ENCODE measurements at regions not wholly inside any gene's neighbourhood (a gene's known extent, or its start where the extent isn't known, plus 50 kb on each side); places are given as distances from the start of the nearest gene placed in this dataset.

GRCh38 chr3:107884028-107884427 is 206.8 kb downstream of the CD47 start:
- Histone ChIP-seq H3K4me3 (ENCODE audit: low read depth, low read length, poor library complexity, severe bottlenecking) (no peak overlapping the region), H3K27ac (ENCODE audit: low read depth, low read length, poor library complexity, severe bottlenecking) (no peak overlapping the region), H3K79me2 (ENCODE audit: insufficient read depth, low read depth, low read length) (no peaks in the 10 kb centered on the region), H3K4me1 (ENCODE audit: insufficient read depth, low read length, poor library complexity, severe bottlenecking) (no peaks in the 10 kb centered on the region), H3K36me3 (ENCODE audit: insufficient read depth, low read length) (no peaks in the 10 kb centered on the region), H4K20me1 (ENCODE audit: insufficient read depth, low read length) (no peaks in the 10 kb centered on the region), H3K9me2 (ENCODE audit: insufficient read depth, low read length) (no peaks in the 10 kb centered on the region), H3K9me3 (ENCODE audit: low read length) (no peaks in the 10 kb centered on the region), H2AFZ (ENCODE audit: low read length) (no peak overlapping the region), H3K4me2 (ENCODE audit: low read length) (no peak overlapping the region)
- intact Hi-C loops (cut with micrococcal nuclease; ENCODE audit: unreplicated experiment), result no loop called here
- ChIA-PET POLR2A (interaction anchor here (0.7 to 1.4 kb wide), 2 partner anchors 21 to 43 kb away, joined by 3 read pairs; no protein-coding TSS in a partner anchor), CTCF (ENCODE audit: unreplicated experiment) (no interaction called here)
- BruUV-seq (replicated peaks), result no TSS peak
- TF ChIP-seq CTCF (conservative IDR thresholded peaks at IDR 0.05; ENCODE audit: low read length) (no peak), EZH2phosphoT487 (IDR thresholded peaks at IDR 0.05; ENCODE audit: borderline replicate concordance, low read depth, low read length) (no peak)
- no peak for DNase-seq (ENCODE audit: low spot score)

GRCh38 chr3:107882881-107883280 is 207.9 kb downstream of the CD47 start:
- Histone ChIP-seq H3K27ac (ENCODE audit: low read depth, low read length, poor library complexity, severe bottlenecking) (no peak overlapping the region), H2AFZ (ENCODE audit: low read length) (no peak overlapping the region), H4K20me1 (ENCODE audit: insufficient read depth, low read length) (no peaks in the 10 kb centered on the region), H3K36me3 (ENCODE audit: insufficient read depth, low read length) (no peaks in the 10 kb centered on the region), H3K79me2 (ENCODE audit: insufficient read depth, low read depth, low read length) (no peaks in the 10 kb centered on the region), H3K9me2 (ENCODE audit: insufficient read depth, low read length) (no peaks in the 10 kb centered on the region), H3K4me2 (ENCODE audit: low read length) (no peak overlapping the region), H3K9me3 (ENCODE audit: low read length) (no peaks in the 10 kb centered on the region), H3K4me1 (ENCODE audit: insufficient read depth, low read length, poor library complexity, severe bottlenecking) (no peaks in the 10 kb centered on the region), H3K4me3 (ENCODE audit: low read depth, low read length, poor library complexity, severe bottlenecking) (no peak overlapping the region)
- intact Hi-C loops (cut with micrococcal nuclease; ENCODE audit: unreplicated experiment), result no loop called here
- no TSS peak for BruUV-seq (replicated peaks)
- ChIA-PET CTCF (ENCODE audit: unreplicated experiment) (no interaction called here), POLR2A (no interaction called here)
- TF ChIP-seq EZH2phosphoT487 (IDR thresholded peaks at IDR 0.05; ENCODE audit: borderline replicate concordance, low read depth, low read length) (no peak), CTCF (conservative IDR thresholded peaks at IDR 0.05; ENCODE audit: low read length) (no peak)
- DNase-seq (ENCODE audit: low spot score), result no peak

- Histone ChIP-seq H3K9me3 (ENCODE audit: low read length) (no peaks in the 10 kb centered on the region), H3K4me3 (ENCODE audit: low read depth, low read length, poor library complexity, severe bottlenecking) (no peak overlapping the region), H3K27ac (ENCODE audit: low read depth, low read length, poor library complexity, severe bottlenecking) (no peak overlapping the region), H3K4me2 (ENCODE audit: low read length) (no peak overlapping the region), H3K36me3 (ENCODE audit: insufficient read depth, low read length) (no peaks in the 10 kb centered on the region), H3K4me1 (ENCODE audit: insufficient read depth, low read length, poor library complexity, severe bottlenecking) (no peaks in the 10 kb centered on the region), H2AFZ (ENCODE audit: low read length) (no peak overlapping the region), H3K79me2 (ENCODE audit: insufficient read depth, low read depth, low read length) (no peaks in the 10 kb centered on the region), H4K20me1 (ENCODE audit: insufficient read depth, low read length) (no peaks in the 10 kb centered on the region), H3K9me2 (ENCODE audit: insufficient read depth, low read length) (no peaks in the 10 kb centered on the region)
- intact Hi-C loops (cut with micrococcal nuclease; ENCODE audit: unreplicated experiment), result no loop called here
- POLR2A ChIA-PET, result no interaction called here
- BruUV-seq (replicated peaks), result no TSS peak
- no peak for DNase-seq (ENCODE audit: low spot score)
- TF ChIP-seq CTCF (conservative IDR thresholded peaks at IDR 0.05; ENCODE audit: low read length), result no peak
- TF ChIP-seq EZH2phosphoT487 (IDR thresholded peaks at IDR 0.05; ENCODE audit: borderline replicate concordance, low read depth, low read length), result no peak
- CTCF ChIA-PET (ENCODE audit: unreplicated experiment), result no interaction called here
These were observed 208.6 kb downstream of the CD47 start for GRCh38 chr3:107882261-107882660.

Data from OCI-LY7 (cell line).